HL-60 (cell line): ENCODE measurements at regions not wholly inside any gene's neighbourhood (a gene's known extent, or its start where the extent isn't known, plus 50 kb on each side); places are given as distances from the start of the nearest gene placed in this dataset.

Experiments used
- CTCF ChIP-seq: IDR thresholded peaks from one replicate; pipeline ENCODE4 v1.5.1; 2011; ENCODE audit warnings: low read length, control low read depth, inconsistent platforms; ENCODE audit not compliant: insufficient read depth
- GABPA ChIP-seq: IDR thresholded peaks from 2 replicates; pipeline ENCODE4 v1.6.1; 2012; ENCODE audit warnings: low read depth
- POLR2AphosphoS5 ChIP-seq: IDR thresholded peaks from 2 replicates; pipeline ENCODE4 v1.6.1; 2012; ENCODE audit warnings: low read depth
- TF ChIP-seq, protein P1 (sequence below): IDR thresholded peaks from 2 replicates; pipeline ENCODE4 v1.6.1; 2012; ENCODE audit warnings: low read depth; ENCODE audit not compliant: insufficient replicate concordance

DNA sequence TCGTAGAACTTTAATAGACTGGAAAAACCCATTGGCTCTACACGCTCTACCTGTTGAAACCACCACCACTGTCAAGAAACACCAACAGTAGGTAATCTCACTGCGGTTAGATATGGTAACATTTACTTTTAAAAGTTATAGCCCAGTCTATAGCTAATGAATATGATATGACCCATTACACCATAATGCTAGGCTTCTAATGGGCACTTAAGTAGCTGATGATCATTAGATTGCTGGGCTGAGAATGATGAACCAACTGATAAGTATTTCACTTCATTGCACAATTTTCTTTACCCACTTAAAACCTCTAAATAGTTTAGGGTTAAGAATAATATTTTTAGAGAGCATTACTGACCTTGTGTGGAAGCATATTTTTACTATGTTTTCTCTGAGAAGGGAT, 788.9 kb upstream of the CA10 start:
- no peak for TF ChIP-seq CTCF
- TF ChIP-seq, protein P1, sequence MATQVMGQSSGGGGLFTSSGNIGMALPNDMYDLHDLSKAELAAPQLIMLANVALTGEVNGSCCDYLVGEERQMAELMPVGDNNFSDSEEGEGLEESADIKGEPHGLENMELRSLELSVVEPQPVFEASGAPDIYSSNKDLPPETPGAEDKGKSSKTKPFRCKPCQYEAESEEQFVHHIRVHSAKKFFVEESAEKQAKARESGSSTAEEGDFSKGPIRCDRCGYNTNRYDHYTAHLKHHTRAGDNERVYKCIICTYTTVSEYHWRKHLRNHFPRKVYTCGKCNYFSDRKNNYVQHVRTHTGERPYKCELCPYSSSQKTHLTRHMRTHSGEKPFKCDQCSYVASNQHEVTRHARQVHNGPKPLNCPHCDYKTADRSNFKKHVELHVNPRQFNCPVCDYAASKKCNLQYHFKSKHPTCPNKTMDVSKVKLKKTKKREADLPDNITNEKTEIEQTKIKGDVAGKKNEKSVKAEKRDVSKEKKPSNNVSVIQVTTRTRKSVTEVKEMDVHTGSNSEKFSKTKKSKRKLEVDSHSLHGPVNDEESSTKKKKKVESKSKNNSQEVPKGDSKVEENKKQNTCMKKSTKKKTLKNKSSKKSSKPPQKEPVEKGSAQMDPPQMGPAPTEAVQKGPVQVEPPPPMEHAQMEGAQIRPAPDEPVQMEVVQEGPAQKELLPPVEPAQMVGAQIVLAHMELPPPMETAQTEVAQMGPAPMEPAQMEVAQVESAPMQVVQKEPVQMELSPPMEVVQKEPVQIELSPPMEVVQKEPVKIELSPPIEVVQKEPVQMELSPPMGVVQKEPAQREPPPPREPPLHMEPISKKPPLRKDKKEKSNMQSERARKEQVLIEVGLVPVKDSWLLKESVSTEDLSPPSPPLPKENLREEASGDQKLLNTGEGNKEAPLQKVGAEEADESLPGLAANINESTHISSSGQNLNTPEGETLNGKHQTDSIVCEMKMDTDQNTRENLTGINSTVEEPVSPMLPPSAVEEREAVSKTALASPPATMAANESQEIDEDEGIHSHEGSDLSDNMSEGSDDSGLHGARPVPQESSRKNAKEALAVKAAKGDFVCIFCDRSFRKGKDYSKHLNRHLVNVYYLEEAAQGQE = no peak
- no peak for TF ChIP-seq GABPA
- no peak for TF ChIP-seq POLR2AphosphoS5
